NCI-H1417 treated with DMSO at 0.1 percent for 48 hours (cell line): ENCODE measurements at regions not wholly inside any gene's neighbourhood (a gene's known extent, or its start where the extent isn't known, plus 50 kb on each side); places are given as distances from the start of the nearest gene placed in this dataset.

Experiments used
- DNase-seq: peaks from one replicate; lab custom pipeline; 2025; lab: John Stamatoyannopoulos, UW

GRCh38 chr16:86806838-86807351, 228.5 kb downstream of the FOXL1 start:
- DNase-seq: no peak

DNA sequence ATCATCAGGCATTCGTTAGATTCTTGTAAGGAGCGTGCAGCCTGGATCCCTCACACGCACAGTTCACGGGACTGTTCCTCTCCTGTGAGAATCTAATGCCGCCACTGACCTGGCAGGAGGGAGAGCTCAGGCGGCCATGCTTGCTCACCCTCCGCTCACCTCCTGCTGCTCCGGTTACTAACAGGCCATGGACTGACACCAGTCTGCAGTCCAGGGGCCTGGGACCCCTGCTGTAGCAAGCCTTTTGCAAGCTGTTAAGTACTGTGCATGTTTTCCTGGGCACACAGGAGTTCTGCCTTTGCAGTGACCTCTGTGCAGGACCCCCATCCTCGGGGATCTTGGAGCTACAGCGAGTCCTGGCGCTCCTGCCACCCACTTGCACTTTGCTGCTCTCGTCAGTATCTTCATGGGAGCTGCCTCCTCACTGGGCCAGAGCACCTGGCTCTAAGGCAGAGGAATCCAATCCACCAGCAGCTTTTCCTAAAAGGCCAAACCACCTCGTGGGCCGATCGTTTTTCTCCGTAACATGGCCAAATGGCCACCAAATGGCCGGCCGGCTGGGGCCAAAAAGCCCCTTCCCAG, 230.6 kb downstream of the FOXL1 start:
- DNase-seq: no peak

DNA sequence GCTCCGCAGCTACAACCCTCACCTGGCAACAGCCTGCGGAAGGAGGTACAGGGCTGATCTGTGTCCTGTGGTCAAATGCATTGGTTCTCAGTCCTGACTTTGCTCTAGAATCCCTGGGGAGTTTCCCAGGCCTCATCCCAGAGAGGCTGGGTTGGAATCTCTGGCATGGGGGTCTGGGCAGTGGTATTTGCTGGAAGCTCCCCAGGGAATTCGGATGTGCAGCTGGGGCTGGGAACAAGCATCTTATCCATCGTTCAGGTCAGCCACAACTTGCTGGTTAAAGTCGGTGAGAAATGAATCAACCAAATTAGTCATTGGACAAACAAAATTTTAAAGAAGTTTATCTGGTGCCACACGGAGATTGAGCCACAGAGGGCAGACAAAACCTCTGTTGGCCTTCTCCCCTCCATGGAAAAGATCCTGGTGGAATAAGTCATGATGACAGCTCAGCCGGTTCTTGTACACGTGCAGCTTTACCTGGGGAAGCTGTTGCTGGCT, 231.2 kb downstream of the FOXL1 start:
- DNase-seq: no peak

DNA sequence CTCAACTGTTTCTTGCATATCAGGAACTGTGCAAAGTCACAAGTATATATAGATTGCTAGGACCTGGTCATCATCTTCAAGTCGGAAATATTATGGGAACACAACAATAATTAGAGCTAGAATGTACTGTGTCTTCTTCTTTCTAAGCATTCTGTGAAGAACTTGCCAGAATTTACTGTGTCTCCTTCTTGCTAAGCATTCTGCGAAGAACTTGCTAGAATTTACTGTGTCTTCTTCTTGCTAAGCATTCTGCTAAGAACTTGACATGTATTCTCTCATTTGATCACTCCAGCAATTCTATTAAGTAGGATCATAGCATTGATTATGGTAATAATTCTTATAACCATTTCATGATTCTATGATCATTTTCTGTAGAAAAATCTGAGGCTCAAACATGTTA, 231.7 kb downstream of the FOXL1 start:
- no peak for DNase-seq

DNA sequence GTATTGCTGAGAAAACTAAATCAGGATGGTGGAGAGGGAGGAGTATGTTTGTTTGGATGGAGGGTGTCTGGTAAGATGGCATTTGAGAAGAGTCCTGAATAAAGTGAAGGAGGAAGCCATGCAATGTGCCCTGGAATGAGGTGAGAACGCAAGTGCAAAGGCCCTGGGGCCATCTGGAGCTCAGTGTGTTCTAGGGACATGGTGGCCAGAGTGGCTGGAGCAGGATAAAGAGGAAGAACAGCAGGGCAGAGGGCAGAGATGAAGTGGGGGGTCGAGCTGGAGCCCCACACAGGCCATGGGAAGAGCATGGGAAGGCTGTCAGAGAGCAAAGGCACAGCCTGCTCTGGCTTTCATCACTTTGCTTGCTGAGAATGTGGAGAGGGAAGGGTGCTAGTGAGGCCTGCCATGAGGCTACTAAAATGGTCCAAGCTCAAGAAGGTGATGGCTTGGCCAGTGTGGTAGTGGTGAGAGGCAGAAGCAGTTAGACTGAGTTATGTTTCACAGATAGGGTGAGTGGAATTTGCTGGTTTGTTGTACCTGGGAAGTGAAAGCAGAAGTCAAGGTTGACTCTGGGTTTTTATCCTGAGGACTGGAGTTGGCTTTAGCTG, 234.1 kb downstream of the FOXL1 start:
- no peak for DNase-seq

- DNase-seq: no peak
These were observed 235.9 kb downstream of the FOXL1 start for GRCh38 chr16:86814256-86814655.

GRCh38 chr16:86816930-86817625, 238.7 kb downstream of the FOXL1 start:
- DNase-seq: no peak

- no peak for DNase-seq
These were observed 240.6 kb downstream of the FOXL1 start for GRCh38 chr16:86818671-86819532.

GRCh38 chr16:86819533-86819892, 241.2 kb downstream of the FOXL1 start:
- no peak for DNase-seq

- no peak for DNase-seq
These were observed 243.5 kb downstream of the FOXL1 start for GRCh38 chr16:86821895-86822294.

GRCh38 chr16:86823125-86823524, 244.8 kb downstream of the FOXL1 start:
- no peak for DNase-seq

- DNase-seq: no peak
These were observed 245.7 kb downstream of the FOXL1 start for GRCh38 chr16:86823888-86824671.

- no peak for DNase-seq
These were observed 246.5 kb downstream of the FOXL1 start for GRCh38 chr16:86824751-86825296.

DNA sequence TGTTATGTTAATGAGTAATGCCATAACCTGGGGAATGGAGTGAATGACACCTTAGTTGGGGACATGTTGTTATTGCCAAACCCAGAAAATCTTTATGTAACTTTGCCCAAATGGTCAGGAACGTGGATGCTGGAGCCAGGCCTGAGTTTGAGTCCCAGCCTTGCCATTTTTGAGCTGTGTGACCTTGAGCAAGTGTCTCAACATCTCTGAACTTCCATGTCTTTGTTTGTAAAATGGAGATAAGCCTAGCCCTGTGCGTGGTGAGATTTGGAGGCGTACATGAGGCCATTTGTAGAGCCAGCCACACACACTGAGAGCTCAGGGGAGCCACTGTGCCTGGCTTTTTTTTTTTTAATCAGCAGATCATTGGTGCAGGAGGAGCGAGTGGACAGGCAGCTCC, 247.3 kb downstream of the FOXL1 start:
- DNase-seq: no peak

DNA sequence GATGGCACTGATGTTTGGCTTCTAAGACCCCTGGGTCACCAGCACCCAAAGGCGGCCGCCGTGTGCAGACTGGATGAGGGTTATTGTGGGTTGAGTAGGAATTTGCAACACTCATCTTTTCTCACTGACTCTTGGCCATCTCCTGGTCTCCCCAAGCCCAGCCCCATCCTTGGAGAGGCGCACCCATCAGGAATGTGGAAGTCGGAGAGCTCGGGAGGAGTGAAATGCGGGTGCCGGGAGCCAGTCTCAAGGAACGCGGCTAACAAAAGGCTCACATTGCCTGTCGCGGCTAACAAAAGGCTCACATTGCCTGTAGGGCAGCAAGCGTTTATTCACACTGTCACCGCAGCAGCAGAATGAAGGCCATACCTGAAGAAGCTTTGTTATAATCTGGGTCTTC, 248.6 kb downstream of the FOXL1 start:
- no peak for DNase-seq

GRCh38 chr16:86827521-86827920, 249.2 kb downstream of the FOXL1 start:
- DNase-seq: no peak

GRCh38 chr16:86828202-86828601, 249.9 kb downstream of the FOXL1 start:
- no peak for DNase-seq

DNA sequence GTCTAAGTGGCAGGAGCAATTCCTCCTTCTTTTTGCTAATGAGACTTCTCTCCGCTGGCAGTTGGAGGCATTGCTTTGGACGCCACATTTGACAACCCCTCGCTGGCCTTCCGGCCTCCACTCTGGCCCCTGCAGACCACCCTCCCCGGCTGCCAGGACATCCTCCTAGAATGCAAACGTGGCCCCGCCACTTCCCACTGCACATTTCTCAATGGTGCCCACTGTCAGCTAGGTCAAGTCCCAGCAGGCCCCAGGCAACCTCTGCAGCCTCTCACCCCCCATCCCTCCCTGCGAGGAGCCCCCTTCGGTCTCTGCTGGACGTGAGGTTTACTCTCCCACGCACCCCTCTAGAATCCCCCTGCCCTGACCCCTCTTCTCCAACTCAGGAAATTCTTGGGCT, 250.3 kb downstream of the FOXL1 start:
- DNase-seq: no peak

GRCh38 chr16:86831366-86831765, 253.0 kb downstream of the FOXL1 start:
- DNase-seq: no peak

DNA sequence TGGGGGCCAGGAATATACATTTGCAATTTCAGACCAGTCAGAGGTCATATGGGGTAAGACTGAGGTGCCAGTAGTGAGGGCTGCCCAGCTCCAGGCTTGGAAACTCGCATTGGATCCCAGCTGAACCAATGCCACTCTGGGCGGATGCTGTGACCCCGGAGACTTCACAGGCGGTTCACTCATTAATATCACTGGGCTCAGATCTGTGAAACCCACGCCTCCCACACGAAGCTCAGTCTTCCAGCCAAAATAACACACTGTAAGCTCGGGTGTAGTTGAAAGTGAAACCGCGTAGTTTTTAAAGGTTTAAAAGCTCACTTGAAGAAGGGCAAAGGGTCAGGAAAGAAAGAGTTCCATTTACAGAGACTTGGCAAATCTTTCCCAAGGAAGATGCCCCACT, 254.8 kb downstream of the FOXL1 start:
- no peak for DNase-seq

- DNase-seq: no peak
These were observed 256.2 kb downstream of the FOXL1 start for GRCh38 chr16:86834451-86835035.
